UCSD-AML1 (cell line): ENCODE measurements at regions not wholly inside any gene's neighbourhood (a gene's known extent, or its start where the extent isn't known, plus 50 kb on each side); places are given as distances from the start of the nearest gene placed in this dataset.
A peak's percentile ranks its signal among the peaks of the same experiment; 100 is the strongest.

ENCODE experiments used
- DNase-seq: peaks from one replicate; lab custom pipeline; 2025; ENCODE audit not compliant: unreplicated experiment; lab: John Stamatoyannopoulos, UW

- no peak for DNase-seq
Observed at GRCh38 chr10:70966646-70967553, 78.5 kb upstream of the PCBD1 start.

DNA sequence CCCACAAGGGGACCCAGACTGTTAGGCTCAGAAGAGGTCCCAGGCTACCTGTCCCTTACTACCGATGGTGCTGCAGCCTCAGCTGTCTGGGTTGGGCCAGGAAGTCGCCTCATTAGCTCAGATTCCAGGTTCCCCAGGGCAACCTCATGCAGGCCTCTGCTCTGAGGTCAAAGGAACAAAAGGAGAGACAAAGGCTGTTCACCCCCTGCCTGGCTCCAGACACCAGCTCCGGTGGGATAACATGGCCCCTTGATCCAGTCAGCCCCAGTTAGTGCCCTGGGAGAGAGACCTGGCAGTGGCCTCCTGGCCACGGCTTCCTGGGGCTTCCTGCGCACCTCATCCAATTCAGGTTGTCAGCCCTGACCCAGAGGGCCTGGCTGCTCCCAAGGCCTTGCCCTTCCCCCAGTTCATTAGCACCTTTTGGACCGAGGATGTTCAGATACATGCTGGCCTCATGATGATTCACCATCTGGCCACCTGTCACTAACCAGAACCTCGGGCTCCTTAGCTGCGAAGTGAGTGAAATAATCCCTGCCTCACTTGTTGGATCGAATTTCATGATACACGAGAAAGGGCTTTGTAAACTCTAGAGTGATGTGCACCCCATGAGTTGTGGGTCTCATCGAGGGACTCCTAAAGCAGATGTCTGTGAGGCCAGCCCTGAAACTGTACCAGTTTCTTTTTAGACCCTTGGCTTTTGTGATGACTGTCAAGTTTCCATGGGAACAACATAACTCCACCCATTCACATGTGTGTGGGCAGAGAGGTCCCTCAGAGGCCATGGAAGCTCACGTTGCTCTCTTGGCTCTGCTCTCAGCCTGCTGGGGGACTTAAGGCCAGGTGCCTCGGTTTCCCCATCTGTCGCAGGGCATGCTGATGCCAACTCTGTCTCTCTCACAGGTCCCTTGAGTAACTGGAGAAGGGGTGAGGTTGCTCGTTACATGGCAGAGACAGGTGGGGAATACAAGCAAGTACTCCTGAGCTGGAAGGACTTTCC lies 79.5 kb upstream of the PCBD1 start:
- no peak for DNase-seq

DNA sequence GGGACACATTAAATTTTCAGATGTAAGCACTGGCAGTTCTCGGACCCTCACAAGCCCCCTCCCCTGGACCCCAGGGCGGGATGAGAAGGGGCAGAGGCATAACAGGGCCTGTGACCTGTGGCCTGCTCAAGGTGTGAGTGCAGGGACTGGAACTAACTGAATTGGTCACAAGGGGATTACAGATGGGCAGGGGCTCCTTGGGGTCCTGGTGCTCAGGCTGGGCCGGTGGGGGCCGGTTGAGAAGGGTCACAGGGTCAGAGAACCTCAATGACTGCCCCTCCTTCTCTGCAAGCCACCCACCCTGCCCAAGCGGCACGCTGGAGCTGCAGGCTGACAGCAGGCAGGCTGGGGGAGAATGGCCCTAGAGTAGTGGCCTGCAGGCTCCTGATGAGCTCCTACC lies 80.8 kb upstream of the PCBD1 start:
- no peak for DNase-seq

DNA sequence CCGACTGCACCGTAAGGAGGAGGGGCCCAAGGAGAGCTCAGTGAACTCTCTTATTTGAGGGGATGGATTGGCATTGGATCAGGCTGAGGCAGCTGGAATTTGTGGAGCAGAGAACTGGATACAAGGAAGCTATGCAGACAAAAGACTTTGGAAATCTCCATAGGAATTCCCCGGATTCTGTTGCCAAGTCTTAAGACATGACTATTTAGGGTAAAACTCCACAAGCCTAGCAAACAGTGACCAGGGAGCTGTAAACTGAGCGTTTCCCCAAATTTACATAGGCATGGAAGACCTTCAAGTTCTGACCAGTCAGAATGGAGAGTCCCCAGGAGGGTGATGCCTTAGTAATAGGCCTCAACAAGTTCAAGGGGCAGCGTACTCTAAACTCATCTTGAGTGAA lies 82.5 kb upstream of the PCBD1 start:
- no peak for DNase-seq

- DNase-seq = no peak
Observed at GRCh38 chr10:70973275-70973674, 84.9 kb upstream of the PCBD1 start.

DNA sequence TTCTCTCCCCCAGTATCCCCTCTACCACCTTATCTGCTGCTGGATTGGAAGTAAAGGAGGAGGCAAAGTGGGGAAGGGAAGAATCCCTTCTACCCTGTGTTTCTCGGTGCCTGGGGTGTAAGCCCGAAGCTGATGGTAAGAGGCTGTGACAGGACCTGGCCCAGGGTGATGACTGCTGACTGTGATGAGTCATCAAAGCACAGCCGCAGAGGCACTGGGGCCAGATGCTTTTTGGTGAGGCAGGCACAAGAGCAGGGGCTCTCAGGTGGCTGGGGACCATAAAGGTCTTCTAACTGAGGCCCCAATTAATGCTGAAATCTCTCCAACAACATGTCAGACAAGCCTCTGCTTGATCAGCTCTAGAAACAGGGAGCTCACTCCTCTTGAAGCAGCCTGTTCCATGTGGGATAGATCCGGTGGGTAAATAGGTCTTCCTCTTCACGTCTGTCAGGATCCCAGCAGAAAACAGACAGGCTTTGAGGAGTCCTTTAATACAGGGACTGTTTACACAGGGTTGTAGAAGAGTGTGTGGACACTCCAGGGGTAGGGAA lies 86.1 kb upstream of the PCBD1 start:
- DNase-seq = no peak

- no peak for DNase-seq
Observed at GRCh38 chr10:70974920-70975319, 86.6 kb upstream of the PCBD1 start.

GRCh38 chr10:70976063-70976695 lies 87.8 kb upstream of the PCBD1 start:
- no peak for DNase-seq

DNA sequence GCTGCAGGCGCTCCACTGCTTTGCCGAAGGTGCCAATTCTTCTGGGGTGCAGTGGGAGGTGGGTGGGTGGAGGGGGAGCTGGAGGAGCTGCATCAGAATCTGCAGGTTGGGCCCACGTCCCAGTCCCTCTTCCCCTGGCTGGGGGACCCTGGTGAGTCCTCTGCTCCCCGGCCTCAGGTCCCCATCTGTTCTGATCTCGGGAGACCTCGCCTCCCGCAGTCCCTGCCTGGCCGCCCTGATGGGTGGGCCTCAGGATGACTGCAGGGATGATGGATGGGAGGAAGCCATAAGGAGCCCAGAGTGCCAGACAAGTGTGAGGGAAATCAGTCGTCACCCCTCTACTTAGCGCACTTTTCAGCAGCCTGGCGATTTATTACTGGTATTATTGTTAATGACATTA lies 89.3 kb upstream of the PCBD1 start:
- DNase-seq = no peak

- DNase-seq = no peak
Observed at GRCh38 chr10:70978181-70978580, 89.8 kb upstream of the PCBD1 start.

GRCh38 chr10:70978816-70979480 lies 90.6 kb upstream of the PCBD1 start:
- DNase-seq = no peak

DNA sequence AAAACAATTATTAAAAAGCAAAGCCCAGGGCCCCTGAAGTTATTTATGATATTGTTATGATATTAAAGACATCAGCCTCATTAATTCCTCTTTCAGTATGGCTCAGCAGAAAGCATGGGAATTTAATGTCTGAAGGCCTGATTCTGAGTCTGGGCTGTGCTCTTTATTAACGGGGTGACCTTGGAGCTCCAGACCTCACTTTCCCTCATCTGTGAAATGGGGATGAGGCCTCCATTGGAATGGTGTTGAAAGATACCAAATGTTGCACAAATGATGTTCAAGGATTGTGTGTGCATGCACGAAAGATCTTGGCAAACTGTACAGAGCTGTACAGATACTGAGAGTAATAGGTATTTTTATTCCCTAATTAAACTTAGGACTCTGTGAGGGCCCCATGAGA lies 92.3 kb upstream of the PCBD1 start:
- DNase-seq = no peak

GRCh38 chr10:70981171-70981836 lies 92.9 kb upstream of the PCBD1 start:
- no peak for DNase-seq

- no peak for DNase-seq
Observed at GRCh38 chr10:70981936-70982335, 93.6 kb upstream of the PCBD1 start.

DNA sequence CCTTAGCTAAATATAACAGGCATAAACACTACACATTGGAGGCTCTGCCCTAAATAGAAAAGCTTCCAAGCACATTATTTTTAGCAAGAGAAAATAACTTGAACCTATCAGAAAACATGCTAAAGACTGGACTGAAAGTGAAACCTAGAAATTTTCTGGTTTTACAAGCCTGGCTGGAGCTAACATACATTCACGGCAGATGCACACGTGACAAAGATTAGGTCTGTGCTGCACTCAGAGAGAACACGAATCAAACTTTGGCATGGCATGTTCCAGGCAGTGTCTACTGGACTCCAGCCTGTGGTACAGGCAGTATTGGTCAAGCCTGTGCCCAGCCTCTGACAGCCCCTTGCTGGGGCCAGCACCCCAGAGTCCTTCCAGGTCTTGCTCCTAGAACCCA lies 94.1 kb upstream of the PCBD1 start:
- DNase-seq = no peak

DNA sequence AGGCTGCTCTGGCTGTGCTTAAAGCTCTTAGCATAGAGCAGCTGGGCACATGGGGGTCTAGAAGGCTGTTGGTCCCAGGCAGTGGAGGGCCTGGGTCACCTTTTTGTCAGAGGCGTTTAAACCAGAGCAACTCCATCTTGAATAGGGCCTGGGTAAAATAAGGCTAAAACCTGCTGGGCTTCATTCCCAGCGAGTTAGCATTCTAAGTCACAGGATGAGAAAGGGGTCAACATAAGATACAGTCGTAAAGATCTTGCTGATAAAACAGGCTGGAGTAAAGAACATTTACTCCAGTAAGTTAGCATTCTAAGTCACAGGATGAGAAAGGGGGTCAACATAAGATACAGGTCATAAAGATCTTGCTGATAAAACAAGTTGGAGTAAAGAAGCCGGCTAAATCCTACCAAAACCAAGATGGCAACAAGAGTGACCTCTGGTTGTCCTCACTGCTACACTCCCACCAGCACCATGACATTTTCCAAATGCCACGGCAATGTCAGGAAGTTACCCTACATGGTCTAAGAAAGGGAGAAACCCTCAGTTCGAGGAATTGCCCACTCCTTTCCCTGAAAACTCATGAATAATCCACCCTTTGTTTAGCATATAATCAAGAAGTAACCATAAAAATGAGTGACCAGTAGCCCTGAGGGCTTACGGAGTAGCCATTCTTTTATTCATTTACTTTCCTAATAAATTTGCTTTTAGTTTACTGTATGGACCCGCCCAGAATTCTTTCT lies 96.8 kb upstream of the PCBD1 start:
- no peak for DNase-seq

- DNase-seq = peak; percentile 44
Observed at GRCh38 chr10:70985824-70986622, 97.7 kb upstream of the PCBD1 start.

DNA sequence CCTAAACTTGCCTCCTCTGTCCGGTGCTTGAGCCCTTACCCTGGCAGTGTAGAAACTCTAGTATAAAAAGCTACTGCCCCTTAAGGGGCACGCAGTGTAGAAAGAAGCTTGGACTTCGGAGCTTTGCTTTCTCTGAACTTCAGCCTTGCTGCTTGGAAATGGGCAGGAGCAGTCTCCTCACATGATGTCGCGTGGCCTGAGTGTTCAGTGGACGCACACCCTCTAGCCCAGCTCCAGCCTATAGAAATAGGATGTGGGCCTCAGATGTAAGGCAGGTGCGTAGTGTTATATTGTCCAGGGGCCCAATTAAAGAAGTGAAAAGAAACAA lies 98.2 kb upstream of the PCBD1 start:
- DNase-seq = no peak
